Epidermal melanocyte (primary cell): ENCODE measurements at regions not wholly inside any gene's neighbourhood (a gene's known extent, or its start where the extent isn't known, plus 50 kb on each side); places are given as distances from the start of the nearest gene placed in this dataset.
"Not testable (repeated sequence)": the region's sequence is repeated elsewhere in the genome, so short reads cannot be mapped to it uniquely, and the experiment has no call there.

ENCODE experiments used
- DNase-seq: peaks from one replicate; pipeline ENCODE4 v3.0.0; 2011; ENCODE audit warnings: low spot score; ENCODE audit not compliant: insufficient read length

GRCh38 chr18:70621710-70622109 is 332.9 kb downstream of the SOCS6 start:
- DNase-seq: no peak

GRCh38 chr18:70620837-70621612 is 332.2 kb downstream of the SOCS6 start:
- no peak for DNase-seq

GRCh38 chr18:70617020-70617763 is 328.3 kb downstream of the SOCS6 start:
- DNase-seq: no peak

- no peak for DNase-seq
Observed at GRCh38 chr18:70600225-70600925, 311.5 kb downstream of the SOCS6 start.

- no peak for DNase-seq
Observed at GRCh38 chr18:70598406-70598805, 309.6 kb downstream of the SOCS6 start.

GRCh38 chr18:70582981-70583380 is 294.1 kb downstream of the SOCS6 start:
- no peak for DNase-seq

- DNase-seq: no peak
Observed at GRCh38 chr18:70578480-70578879, 289.6 kb downstream of the SOCS6 start.

GRCh38 chr18:70577023-70577420 is 288.2 kb downstream of the SOCS6 start:
- DNase-seq: no peak

GRCh38 chr18:70576276-70577022 is 287.6 kb downstream of the SOCS6 start:
- DNase-seq: no peak

- DNase-seq: not testable (repeated sequence)
Observed at GRCh38 chr18:70574951-70575350, 286.1 kb downstream of the SOCS6 start.

GRCh38 chr18:70569647-70570046 is 280.8 kb downstream of the SOCS6 start:
- not testable (repeated sequence) for DNase-seq

- DNase-seq: no peak
Observed at GRCh38 chr18:70559446-70559845, 270.6 kb downstream of the SOCS6 start.

GRCh38 chr18:70558371-70558770 is 269.5 kb downstream of the SOCS6 start:
- DNase-seq: no peak

GRCh38 chr18:70554854-70555445 is 266.1 kb downstream of the SOCS6 start:
- DNase-seq: no peak

- no peak for DNase-seq
Observed at GRCh38 chr18:70553936-70554260, 265.1 kb downstream of the SOCS6 start.

GRCh38 chr18:70553245-70553935 is 264.5 kb downstream of the SOCS6 start:
- no peak for DNase-seq

- no peak for DNase-seq
Observed at GRCh38 chr18:70536370-70537062, 247.7 kb downstream of the SOCS6 start.

- DNase-seq: no peak
Observed at GRCh38 chr18:70535041-70535440, 246.2 kb downstream of the SOCS6 start.

- DNase-seq: not testable (repeated sequence)
Observed at GRCh38 chr18:70525322-70525721, 236.5 kb downstream of the SOCS6 start.

- no peak for DNase-seq
Observed at GRCh38 chr18:70523792-70524182, 234.9 kb downstream of the SOCS6 start.
